Right renal cortex interstitium (tissue), 3 donors: ENCODE measurements at regions not wholly inside any gene's neighbourhood (a gene's known extent, or its start where the extent isn't known, plus 50 kb on each side); places are given as distances from the start of the nearest gene placed in this dataset.

Source experiments
- DNase-seq, 3 donors: peaks; one replicate each; pipeline ENCODE4 v3.0.0-alpha.2; 2013; ENCODE audit warnings: low read depth in 3 of 3, low spot score in 2 of 3

DNA sequence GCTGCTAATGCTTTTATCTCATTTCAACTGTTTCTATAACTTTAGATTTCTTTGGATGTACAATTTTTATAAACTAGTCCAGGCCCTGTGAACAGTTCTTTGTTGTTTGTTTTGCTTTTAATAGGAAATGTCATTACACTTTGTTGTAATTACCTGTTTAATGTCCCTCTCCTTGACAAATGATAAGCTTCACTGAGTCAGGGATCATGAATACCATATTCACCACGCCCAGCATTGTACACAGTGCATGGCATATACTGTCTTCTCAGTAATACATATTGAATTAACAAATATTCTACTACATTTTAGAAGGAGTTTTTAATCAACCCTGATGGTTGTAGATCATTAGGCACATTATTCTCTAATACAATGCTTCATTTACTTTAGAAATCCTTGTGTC lies 1105.0 kb downstream of the MAT2B start:
- no peak for DNase-seq

GRCh38 chr5:164614707-164615106 lies 1109.3 kb downstream of the MAT2B start:
- DNase-seq = no peak

DNA sequence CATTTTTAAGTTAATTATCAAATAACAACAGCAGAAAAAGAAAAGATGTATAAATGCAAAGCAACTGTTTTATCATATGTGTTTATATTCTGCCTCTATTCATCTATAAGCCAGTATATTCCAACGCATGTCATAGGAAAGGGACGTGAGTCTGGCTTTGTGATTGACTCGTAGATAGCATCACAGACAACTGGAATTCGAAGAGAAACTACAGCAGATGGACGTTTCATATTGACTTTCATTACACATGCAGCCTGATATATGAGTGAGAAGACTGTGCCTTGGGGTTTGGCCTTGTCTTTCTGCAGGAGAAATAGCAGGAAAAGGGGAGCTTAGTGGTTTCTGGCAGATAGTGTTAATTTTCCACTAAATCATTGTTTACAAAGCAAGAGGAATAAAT lies 1111.9 kb downstream of the MAT2B start:
- DNase-seq = no peak

DNA sequence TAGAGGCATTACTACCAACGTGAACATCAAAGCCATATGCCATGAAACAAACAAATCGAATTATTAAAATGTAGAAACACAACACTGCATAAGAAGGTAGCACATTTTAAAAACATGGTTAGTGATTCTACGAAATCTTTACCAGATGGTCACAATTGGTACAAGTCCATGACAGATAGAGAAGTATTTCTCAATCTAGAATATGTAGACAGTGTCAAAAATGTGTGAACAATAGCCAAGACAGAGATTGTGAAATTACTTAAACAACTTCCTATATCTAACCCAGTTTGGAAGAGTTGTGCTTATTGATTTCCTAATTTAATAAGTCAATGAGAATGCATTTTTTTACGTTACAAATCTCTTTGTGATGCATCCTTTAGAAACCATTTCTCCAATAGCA lies 1121.6 kb downstream of the MAT2B start:
- no peak for DNase-seq

DNA sequence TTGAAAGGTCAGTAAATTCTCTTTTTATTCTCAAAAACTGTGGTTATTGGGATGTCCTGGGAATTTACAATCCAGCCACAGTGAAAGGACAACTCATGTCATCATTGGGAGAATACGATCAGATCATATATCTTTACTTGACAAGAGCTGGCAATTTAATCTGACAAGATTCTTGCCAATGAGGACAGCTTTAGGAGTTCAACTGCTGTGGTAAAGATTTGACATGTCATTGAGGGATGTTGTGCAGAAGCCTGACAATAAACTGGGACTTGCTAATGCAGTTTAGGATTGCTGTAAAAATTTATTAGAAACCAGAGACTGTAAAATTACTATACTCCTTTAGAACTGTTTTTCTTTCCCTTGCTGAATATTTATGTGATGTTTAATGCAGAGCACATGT lies 1131.0 kb downstream of the MAT2B start:
- DNase-seq = no peak

- DNase-seq = no peak
These were observed 1132.6 kb downstream of the MAT2B start for GRCh38 chr5:164637931-164638521.

DNA sequence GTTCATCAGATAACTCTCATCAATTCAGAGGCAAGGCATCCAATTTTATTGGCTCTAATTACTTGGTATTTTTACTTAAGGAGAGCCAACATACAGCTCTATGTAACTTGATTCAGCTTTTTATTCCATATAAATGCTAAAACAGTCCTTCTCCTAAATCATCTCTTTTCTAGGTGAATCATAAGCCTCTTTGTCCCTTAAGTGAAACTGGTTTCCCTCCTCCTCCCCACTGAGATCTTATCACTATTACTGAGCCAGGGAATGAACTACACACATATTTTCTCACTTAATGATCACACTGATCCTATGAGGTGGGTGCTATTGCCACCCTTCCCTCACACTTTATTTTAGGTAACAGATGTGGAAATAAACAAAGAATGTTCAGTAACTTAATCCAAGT lies 1143.8 kb downstream of the MAT2B start:
- DNase-seq = no peak

GRCh38 chr5:164650427-164650826 lies 1145.0 kb downstream of the MAT2B start:
- DNase-seq = no peak

GRCh38 chr5:164651546-164652275 lies 1146.3 kb downstream of the MAT2B start:
- DNase-seq = no peak

DNA sequence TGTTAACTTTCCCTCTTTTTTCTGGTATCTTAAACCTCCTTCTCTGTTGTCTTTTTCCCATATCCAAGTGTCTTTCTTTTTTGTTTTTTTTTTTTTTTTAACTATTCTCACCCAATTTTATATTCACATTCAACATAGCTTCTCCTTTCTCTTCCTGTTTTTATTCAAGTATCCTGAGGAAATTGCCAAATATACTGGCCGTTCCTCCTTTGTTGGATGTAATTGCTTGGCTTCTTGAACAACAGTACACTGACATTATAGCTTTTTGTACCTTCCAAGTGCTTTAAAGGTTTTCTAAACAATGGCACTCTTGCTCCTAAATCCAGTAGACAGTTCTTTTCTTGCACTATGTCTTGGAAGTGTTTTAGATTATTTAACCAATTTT lies 1146.8 kb downstream of the MAT2B start:
- no peak for DNase-seq

GRCh38 chr5:164663198-164663989 lies 1158.0 kb downstream of the MAT2B start:
- DNase-seq = peak in 1 of 3 donors; percentile 16

GRCh38 chr5:164671640-164672039 lies 1166.2 kb downstream of the MAT2B start:
- no peak for DNase-seq

GRCh38 chr5:164672205-164672604 lies 1166.8 kb downstream of the MAT2B start:
- DNase-seq = no peak

DNA sequence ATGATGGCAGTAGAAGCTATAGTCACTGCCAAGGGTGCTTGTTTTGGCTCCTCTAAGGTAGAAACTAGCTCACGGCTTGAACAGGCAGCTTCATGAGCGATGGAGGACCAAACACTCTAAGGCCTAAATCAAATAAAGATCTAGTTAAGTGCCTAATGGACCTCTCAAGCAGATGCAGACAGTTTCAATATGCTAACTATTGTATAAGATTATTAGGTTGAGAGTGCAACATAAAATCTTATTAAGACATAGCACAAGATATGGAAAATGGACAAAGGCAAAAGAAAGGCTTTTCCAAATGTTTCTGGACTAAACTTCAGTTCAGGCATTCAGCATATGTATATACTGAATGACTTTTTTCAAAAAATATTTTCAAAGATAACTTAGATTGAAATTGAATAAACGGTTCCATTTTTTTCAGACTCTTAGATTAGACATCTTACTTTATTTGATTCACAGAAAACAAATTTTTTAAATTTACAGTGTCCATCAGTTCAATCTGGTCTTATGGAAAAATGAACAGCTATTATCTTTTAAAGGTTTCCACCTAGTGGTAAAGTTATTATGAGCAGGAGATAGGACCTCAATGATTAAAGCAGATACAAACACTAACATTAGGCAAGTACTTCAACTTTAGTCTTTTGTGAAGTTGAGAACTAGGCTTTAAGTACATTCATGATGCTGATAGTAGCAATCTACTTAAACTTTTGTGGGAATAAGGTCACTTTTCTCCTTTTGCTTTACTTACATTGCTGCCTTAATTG lies 1167.7 kb downstream of the MAT2B start:
- DNase-seq = no peak

- DNase-seq = no peak
These were observed 1174.0 kb downstream of the MAT2B start for GRCh38 chr5:164679461-164679860.

- DNase-seq = no peak
These were observed 1174.8 kb downstream of the MAT2B start for GRCh38 chr5:164680216-164680615.

DNA sequence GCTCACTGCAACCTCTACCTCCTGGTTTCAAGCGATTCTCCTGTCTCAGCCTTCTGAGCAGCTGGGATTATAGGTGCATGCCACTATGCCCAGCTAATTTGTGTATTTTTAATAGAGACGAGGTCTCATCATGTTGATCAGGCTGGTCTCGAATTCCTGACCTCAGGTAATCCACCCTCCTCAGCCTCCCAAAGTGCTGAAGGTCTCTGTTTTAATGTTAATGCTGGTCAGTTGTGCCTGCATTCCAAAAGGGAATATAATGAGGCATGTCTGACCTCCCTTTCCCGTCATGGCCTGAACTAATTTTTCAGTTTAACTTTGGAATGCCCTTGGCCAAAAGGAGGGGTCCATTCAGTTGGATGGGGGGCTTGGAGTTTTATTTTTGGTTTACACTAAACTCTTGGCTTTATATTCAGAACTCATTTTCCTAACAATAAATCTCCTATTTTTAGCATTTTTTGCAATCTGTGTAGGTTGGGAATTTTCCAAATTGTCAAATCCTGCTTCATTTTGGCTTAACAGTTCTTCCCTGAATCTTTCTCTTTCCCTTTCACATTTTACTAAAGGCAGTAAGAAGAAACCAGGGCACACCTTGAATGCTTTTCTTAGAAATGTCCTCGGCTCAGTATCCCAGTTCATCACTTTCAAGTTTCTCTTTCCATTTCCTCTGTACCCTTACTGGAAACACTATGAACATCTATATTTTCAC lies 1175.5 kb downstream of the MAT2B start:
- DNase-seq = no peak

DNA sequence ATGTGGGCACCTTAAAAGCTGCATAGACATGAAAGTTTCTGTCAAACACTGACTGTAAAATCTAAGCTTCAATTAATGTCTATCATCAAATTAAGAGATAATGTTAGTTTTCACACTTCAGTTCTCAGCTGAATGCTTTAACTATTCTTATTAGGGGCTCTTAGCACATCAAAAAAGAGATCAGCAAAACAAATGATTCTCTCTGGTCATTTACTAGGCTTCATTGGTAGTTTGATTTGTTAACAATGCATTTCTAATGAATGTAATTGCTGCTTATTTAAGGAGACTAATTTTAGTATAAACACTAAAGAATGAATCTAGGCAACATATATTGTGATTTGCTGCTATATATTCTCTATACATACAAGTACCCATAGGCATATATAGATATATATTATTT lies 1182.0 kb downstream of the MAT2B start:
- DNase-seq = no peak

DNA sequence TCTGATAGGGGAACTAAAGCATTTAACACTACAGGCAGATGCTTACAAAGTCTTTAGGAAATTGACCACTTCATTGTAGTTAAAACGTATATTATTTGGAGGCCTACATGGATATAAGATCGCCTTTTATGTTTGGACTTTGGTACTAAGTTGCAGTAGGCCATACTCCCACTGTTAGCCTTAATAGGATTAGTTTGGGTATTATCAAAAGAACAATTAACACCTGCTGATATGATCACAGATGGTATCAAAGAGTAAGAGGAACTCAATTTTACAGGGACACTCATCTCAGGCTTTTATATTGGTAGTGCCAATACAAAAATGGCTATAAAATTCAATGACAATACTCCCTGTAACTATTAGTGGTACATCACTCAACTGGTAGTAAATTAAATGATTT lies 1183.0 kb downstream of the MAT2B start:
- no peak for DNase-seq

- DNase-seq = no peak
These were observed 1203.4 kb downstream of the MAT2B start for GRCh38 chr5:164708831-164709230.

DNA sequence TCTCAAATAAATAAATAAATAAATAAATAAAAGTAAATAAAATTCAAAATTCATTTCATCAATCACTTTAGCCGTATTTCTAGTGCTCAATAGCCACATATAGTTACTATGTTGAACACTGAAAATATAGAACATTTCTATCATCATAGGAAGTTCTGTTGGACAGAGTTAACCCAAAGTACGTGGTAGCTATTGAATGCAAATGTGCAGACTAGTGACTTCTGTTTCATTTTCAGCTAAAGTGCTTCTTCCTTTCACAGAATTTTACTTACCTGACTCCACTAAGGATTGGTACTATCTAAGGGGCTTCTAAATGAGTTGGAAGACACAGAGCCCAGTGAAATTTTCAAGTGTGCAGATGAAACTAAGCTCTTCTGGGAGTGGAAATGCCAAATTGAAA lies 1208.3 kb downstream of the MAT2B start:
- DNase-seq = no peak
